ENCODE measurements at regions not wholly inside any gene's neighbourhood (a gene's known extent, or its start where the extent isn't known, plus 50 kb on each side); places are given as distances from the start of the nearest gene placed in this dataset.

- TF ChIP-seq CTCF (IDR thresholded peaks at IDR 0.05) (no peak), POLR2A (IDR thresholded peaks at IDR 0.05) (no peak)
These were observed 1520.7 kb downstream of the ARAP2 start for GRCh38 chr4:34723605-34724004.
